H1 (cell line): ENCODE measurements at regions not wholly inside any gene's neighbourhood (a gene's known extent, or its start where the extent isn't known, plus 50 kb on each side); places are given as distances from the start of the nearest gene placed in this dataset.

ENCODE experiments used
- CTCF ChIA-PET: fragments of 300-600 bp; sonication (Branson Sonifier 250); formaldehyde crosslinking; loops from one replicate; lab custom pipeline; 2021; ENCODE audit not compliant: partially characterized antibody; lab: Charles Lee
- POLR2A ChIA-PET: fragments of 300-600 bp; sonication (Branson Sonifier 250); formaldehyde crosslinking; loops from one replicate; lab custom pipeline; 2021; ENCODE audit warnings: inconsistent platforms; ENCODE audit not compliant: partially characterized antibody; lab: Charles Lee
- DNase-seq, 2 experiments: peaks; one replicate each; pipeline versions ENCODE4 v3.0.0 to v3.0.0-alpha.2; 2010 to 2022; ENCODE audit warnings: low spot score in 2 of 2, low read depth in 1 of 2, mixed read lengths in 1 of 2
- FAIRE-seq: peaks from 2 replicates; lab custom pipeline; 2011; peaks lifted over from hg19 to GRCh38; lab: Jason Lieb, UNC
- H2AFZ ChIP-seq: 2 replicates; pipeline ENCODE4 v1.8.1; 2012; ENCODE audit warnings: low read length, inconsistent platforms
- H2AK5ac ChIP-seq: 2 replicates; pipeline ENCODE4 v1.6.1; 2013; ENCODE audit warnings: low read depth, low read length
- H2BK120ac ChIP-seq: replicated peaks from 2 replicates; pipeline ENCODE3; 2013; ENCODE audit warnings: low read depth, low read length, inconsistent platforms
- H2BK12ac ChIP-seq: 2 replicates; pipeline ENCODE4 v1.6.1; 2013; ENCODE audit warnings: low read depth, low read length
- H2BK15ac ChIP-seq: 2 replicates; pipeline ENCODE4 v1.6.1; 2013; ENCODE audit warnings: low read length
- H2BK20ac ChIP-seq: 2 replicates; pipeline ENCODE4 v1.6.1; 2013; ENCODE audit warnings: low read length
- H2BK5ac ChIP-seq: 2 replicates; pipeline ENCODE4 v1.6.1; 2013; ENCODE audit warnings: low read depth, low read length
- H3K14ac ChIP-seq: 2 replicates; pipeline ENCODE4 v1.6.1; 2013; ENCODE audit warnings: inconsistent platforms; ENCODE audit not compliant: insufficient read length
- H3K18ac ChIP-seq: 2 replicates; pipeline ENCODE4 v1.6.1; 2013; ENCODE audit warnings: low read length; ENCODE audit errors: extremely low read depth
- H3K23ac ChIP-seq: 2 replicates; pipeline ENCODE4 v1.6.1; 2013; ENCODE audit warnings: inconsistent platforms; ENCODE audit not compliant: insufficient read length
- H3K23me2 ChIP-seq: 2 replicates; pipeline ENCODE4 v1.6.1; 2013; ENCODE audit warnings: low read depth, low read length
- H3K27ac ChIP-seq: 2 replicates; pipeline ENCODE4 v1.6.1; 2011; ENCODE audit warnings: low read depth, low read length, inconsistent platforms
- H3K27me3 ChIP-seq, 4 experiments: replicated peaks in 1 of 4; 1 replicate in 1 of 4; 2 replicates in 3 of 4; pipeline versions ENCODE4 v1.6.1 to v1.8.1; 2011 to 2013; ENCODE audit warnings: low read length in 3 of 4, mild to moderate bottlenecking in 3 of 4, inconsistent platforms in 2 of 4, mixed read lengths in 2 of 4, moderate library complexity in 1 of 4; ENCODE audit not compliant: control insufficient read depth in 3 of 4, insufficient read depth in 3 of 4; ENCODE audit errors: extremely low read depth in 1 of 4
- H3K36me3 ChIP-seq, 4 experiments: 2 replicates each; pipeline versions ENCODE4 v1.6.1 to v1.8.1; 2011 to 2013; ENCODE audit warnings: mild to moderate bottlenecking in 4 of 4, low read length in 3 of 4, moderate library complexity in 2 of 4, control low read depth in 1 of 4, inconsistent platforms in 1 of 4; ENCODE audit not compliant: insufficient read depth in 4 of 4, control insufficient read depth in 2 of 4
- H3K4ac ChIP-seq: replicated peaks from 2 replicates; pipeline ENCODE3; 2013; ENCODE audit warnings: low read length, low read depth, mixed read lengths, inconsistent platforms; ENCODE audit not compliant: insufficient read length
- H3K4me1 ChIP-seq, 4 experiments: replicated peaks in 1 of 4; 1 replicate in 1 of 4; 2 replicates in 3 of 4; pipeline versions ENCODE4 v1.6.1 to v1.8.1; 2011 to 2013; ENCODE audit warnings: low read length in 3 of 4, inconsistent platforms in 2 of 4, mixed read lengths in 1 of 4; ENCODE audit not compliant: insufficient read depth in 4 of 4, control insufficient read depth in 3 of 4
- H3K4me2 ChIP-seq, 2 experiments: 2 replicates each; pipeline versions ENCODE4 v1.6.1 to v1.8.1; 2011 to 2013; ENCODE audit warnings: low read depth in 2 of 2, low read length in 2 of 2, control low read depth in 1 of 2, inconsistent platforms in 1 of 2, mild to moderate bottlenecking in 1 of 2; ENCODE audit not compliant: insufficient read depth in 1 of 2
- H3K4me3 ChIP-seq, 4 experiments: fragments of 200-600, 300-600 bp in 1 of 4; sonication (generic), shearing (Covaris generic), sonication (Bioruptor Twin) in 1 of 4; 2 replicates each; pipeline versions ENCODE4 v1.5.1 to v1.8.1; 2011 to 2016; ENCODE audit warnings: low read length in 4 of 4, low read depth in 3 of 4, control low read depth in 2 of 4, inconsistent platforms in 2 of 4, mild to moderate bottlenecking in 2 of 4, mixed read lengths in 1 of 4, moderate library complexity in 1 of 4; ENCODE audit not compliant: insufficient read depth in 2 of 4; ENCODE audit errors: extremely low read depth in 1 of 4
- H3K56ac ChIP-seq: replicated peaks from 2 replicates; pipeline ENCODE3; 2013; ENCODE audit warnings: low read depth, mild to moderate bottlenecking, mixed read lengths, low read length, inconsistent platforms; ENCODE audit not compliant: insufficient read length
- H3K79me1 ChIP-seq: 2 replicates; pipeline ENCODE4 v1.6.1; 2013; ENCODE audit warnings: low read depth, low read length, control low read depth
- H3K79me2 ChIP-seq, 2 experiments: 2 replicates each; pipeline versions ENCODE4 v1.6.1 to v1.8.1; 2012 to 2013; ENCODE audit warnings: low read length in 2 of 2, mild to moderate bottlenecking in 2 of 2, inconsistent platforms in 1 of 2; ENCODE audit not compliant: insufficient read depth in 2 of 2, control insufficient read depth in 1 of 2
- H3K9ac ChIP-seq, 4 experiments: replicated peaks in 1 of 4; 1 replicate in 1 of 4; 2 replicates in 3 of 4; pipeline versions ENCODE4 v1.6.1 to v1.8.1; 2011 to 2013; ENCODE audit warnings: low read depth in 3 of 4, low read length in 3 of 4, control low read depth in 2 of 4, mild to moderate bottlenecking in 2 of 4, moderate library complexity in 2 of 4, inconsistent platforms in 1 of 4; ENCODE audit errors: extremely low read depth in 1 of 4
- H3K9me3 ChIP-seq, 2 experiments: 2 replicates each; pipeline versions ENCODE4 v1.6.1 to v1.8.1; 2012 to 2013; ENCODE audit warnings: mild to moderate bottlenecking in 2 of 2, moderate library complexity in 2 of 2, control low read depth in 1 of 2, inconsistent platforms in 1 of 2, low read depth in 1 of 2, low read length in 1 of 2, mixed read lengths in 1 of 2; ENCODE audit not compliant: insufficient read depth in 2 of 2
- H4K20me1 ChIP-seq, 2 experiments: replicated peaks in 1 of 2; 2 replicates each; pipeline versions ENCODE3 to v1.8.1; 2011 to 2013; ENCODE audit warnings: inconsistent platforms in 2 of 2, low read length in 2 of 2, mild to moderate bottlenecking in 1 of 2; ENCODE audit not compliant: insufficient read depth in 2 of 2, control insufficient read depth in 1 of 2
- H4K5ac ChIP-seq: 2 replicates; pipeline ENCODE4 v1.6.1; 2013; ENCODE audit warnings: low read length, low read depth, mixed read lengths, inconsistent platforms; ENCODE audit not compliant: insufficient read length
- H4K8ac ChIP-seq: 2 replicates; pipeline ENCODE4 v1.8.0; 2013; ENCODE audit warnings: mild to moderate bottlenecking, moderate library complexity, low read length, inconsistent platforms; ENCODE audit not compliant: insufficient read depth; ENCODE audit errors: extremely low read depth
- H4K91ac ChIP-seq: replicated peaks from 2 replicates; pipeline ENCODE3; 2013; ENCODE audit warnings: low read length, mixed read lengths, inconsistent platforms; ENCODE audit not compliant: insufficient read length
- CBX5 ChIP-seq: fragments of 300-800, 300-1000 bp; sonication (generic); IDR thresholded peaks from 2 replicates; pipeline ENCODE4 v1.7.1; 2016; ENCODE audit warnings: antibody characterized with exemption, low read length, low read depth
- CHD1 ChIP-seq: IDR thresholded peaks from 2 replicates; pipeline ENCODE4 v1.6.1; 2012; ENCODE audit warnings: low read depth, low read length, improper control_type of control experiment
- CHD2 ChIP-seq: IDR thresholded peaks from 2 replicates; pipeline ENCODE4 v1.6.1; 2012; ENCODE audit warnings: low read length, improper control_type of control experiment
- EZH2 ChIP-seq: fragments of 200-600 bp; sonication (generic); IDR thresholded peaks from 2 replicates; pipeline ENCODE4 v1.7.1; 2012; ENCODE audit warnings: low read depth, mild to moderate bottlenecking, moderate library complexity, low read length, inconsistent platforms; ENCODE audit not compliant: severe bottlenecking
- HDAC6 ChIP-seq: IDR thresholded peaks from one replicate; pipeline ENCODE4 v1.7.1; 2012; ENCODE audit warnings: low read depth, mild to moderate bottlenecking, inconsistent platforms, low read length, moderate library complexity
- KDM1A ChIP-seq: fragments of 200-600, 300-600 bp; sonication (generic); IDR thresholded peaks from 2 replicates; pipeline ENCODE4 v1.7.1; 2016; ENCODE audit warnings: mild to moderate bottlenecking, low read length, borderline replicate concordance
- NANOG ChIP-seq: IDR thresholded peaks from 2 replicates; pipeline ENCODE4 v1.6.1; 2011; ENCODE audit warnings: low read length, low read depth, mild to moderate bottlenecking, inconsistent platforms; ENCODE audit not compliant: insufficient read depth, poor library complexity, severe bottlenecking
- PHF8 ChIP-seq: fragments of 200-600 bp; sonication (generic); conservative IDR thresholded peaks from 2 replicates; pipeline ENCODE4 v1.7.1; 2012; ENCODE audit warnings: low read depth, mild to moderate bottlenecking, inconsistent platforms, low read length, moderate library complexity
- POLR2A ChIP-seq, 2 experiments: IDR thresholded peaks; 1 replicate in 1 of 2; 2 replicates in 1 of 2; pipeline ENCODE4 v1.6.1; 2011; ENCODE audit warnings: low read depth in 2 of 2, low read length in 2 of 2, mild to moderate bottlenecking in 2 of 2; ENCODE audit errors: control extremely low read depth in 1 of 2
- POLR2AphosphoS5 ChIP-seq: IDR thresholded peaks from 2 replicates; pipeline ENCODE4 v1.6.1; 2011; ENCODE audit warnings: low read depth, low read length
- RNF2 ChIP-seq: fragments of 200-900, 300-1000 bp; sonication (generic); IDR thresholded peaks from 2 replicates; pipeline ENCODE4 v1.7.1; 2016; ENCODE audit warnings: borderline replicate concordance, low read depth, mild to moderate bottlenecking, antibody characterized with exemption, low read length; ENCODE audit not compliant: poor library complexity, severe bottlenecking; ENCODE audit errors: missing control alignments
- SIX5 ChIP-seq: IDR thresholded peaks from 2 replicates; pipeline ENCODE4 v1.6.1; 2011; ENCODE audit warnings: mild to moderate bottlenecking, low read depth, low read length
- SP4 ChIP-seq: IDR thresholded peaks from 2 replicates; pipeline ENCODE4 v1.6.1; 2012; ENCODE audit warnings: low read length, inconsistent platforms
- SUZ12 ChIP-seq: fragments of 200-600 bp; sonication (generic); IDR thresholded peaks from 2 replicates; pipeline ENCODE4 v1.6.1; 2012; ENCODE audit warnings: mild to moderate bottlenecking, inconsistent platforms, low read length, moderate library complexity, mixed read lengths
- WGBS, 2 experiments: shearing (Covaris generic) in 1 of 2; methylation state at CpG; one replicate each; pipeline versions ENCODE4 v1.1.6 to v1.1.7; 2013 to 2015; ENCODE audit warnings: low lambda C conversion rate in 2 of 2, mixed read lengths in 2 of 2, inconsistent platforms in 1 of 2, low coverage in 1 of 2, missing lambda C conversion rate in 1 of 2; ENCODE audit not compliant: insufficient replicate concordance in 2 of 2, insufficient coverage in 1 of 2, insufficient read length in 1 of 2; ENCODE audit errors: extremely low coverage in 1 of 2, missing lambda C conversion rate in 1 of 2; 5-methylcytosine and 5-hydroxymethylcytosine counted together
- TF ChIP-seq, protein P1 (sequence below): IDR thresholded peaks from 2 replicates; pipeline ENCODE4 v1.6.1; 2011; ENCODE audit warnings: low read length, improper control_type of control experiment

DNA sequence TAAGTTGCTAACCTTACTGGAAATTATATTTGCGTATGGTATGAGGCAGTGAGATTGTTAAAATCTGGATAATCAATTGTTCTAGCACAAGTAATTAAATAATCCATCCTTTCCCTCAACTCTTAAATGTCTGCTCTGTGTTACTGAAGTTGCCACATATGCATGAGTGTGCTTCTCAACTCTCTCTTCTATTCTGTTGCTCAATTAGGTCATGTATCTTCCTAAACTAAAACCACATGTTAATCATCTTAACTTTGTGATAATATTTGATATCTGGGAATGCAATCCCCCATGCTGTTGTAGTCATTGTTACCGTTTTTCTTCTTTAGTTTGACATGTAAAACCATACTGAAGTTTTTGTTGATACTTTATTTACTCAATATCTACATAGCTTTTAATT is 63.5 kb upstream of the STMND1 start:
- H3K9me3 ChIP-seq, result no peaks in the 10 kb centered on the region
- H3K4me3 ChIP-seq, result no peak overlapping the region
- H2BK12ac ChIP-seq, result no peak overlapping the region
- H3K9ac ChIP-seq, result no peak overlapping the region
- H3K23me2 ChIP-seq, result no peaks in the 10 kb centered on the region
- H4K20me1 ChIP-seq, result no peaks in the 10 kb centered on the region
- no peaks in the 10 kb centered on the region for H3K4me1 ChIP-seq
- no peak overlapping the region for H2BK5ac ChIP-seq
- POLR2A ChIA-PET, result no interaction called here
- H3K18ac ChIP-seq, result no peak overlapping the region
- H3K23ac ChIP-seq, result no peak overlapping the region
- no peak overlapping the region for H2AK5ac ChIP-seq
- no peaks in the 10 kb centered on the region for H3K27me3 ChIP-seq
- no peak overlapping the region for H4K5ac ChIP-seq
- no peak overlapping the region for H2BK120ac ChIP-seq
- FAIRE-seq (no peak), DNase-seq (no peak)
- CTCF ChIA-PET, result interaction anchor here (1.1 kb wide), 1 partner anchor 23 kb away, joined by 3 read pairs; no protein-coding TSS in a partner anchor
- H3K4ac ChIP-seq, result no peak overlapping the region
- WGBS, 2 experiments, result 87% methylated on average over 2 of the region's 2 CpGs; no CpG with 5 or more reads in 1 of the 2 experiments
- no peaks in the 10 kb centered on the region for H3K79me1 ChIP-seq
- no peak overlapping the region for H2AFZ ChIP-seq
- H2BK20ac ChIP-seq, result no peak overlapping the region
- H4K91ac ChIP-seq, result no peak overlapping the region
- H4K8ac ChIP-seq, result no peak overlapping the region
- H3K27ac ChIP-seq, result no peak overlapping the region
- no peaks in the 10 kb centered on the region for H3K36me3 ChIP-seq
- no peak overlapping the region for H3K14ac ChIP-seq
- no peak overlapping the region for H3K4me2 ChIP-seq
- H3K56ac ChIP-seq, result no peak overlapping the region
- no peaks in the 10 kb centered on the region for H3K79me2 ChIP-seq
- no peak overlapping the region for H2BK15ac ChIP-seq
- TF ChIP-seq CHD1, result no peak
- TF ChIP-seq HDAC6, result no peak
- no peak for TF ChIP-seq RNF2
- no peak for TF ChIP-seq KDM1A
- no peak for TF ChIP-seq SIX5
- no peak for TF ChIP-seq POLR2AphosphoS5
- TF ChIP-seq, protein P1, sequence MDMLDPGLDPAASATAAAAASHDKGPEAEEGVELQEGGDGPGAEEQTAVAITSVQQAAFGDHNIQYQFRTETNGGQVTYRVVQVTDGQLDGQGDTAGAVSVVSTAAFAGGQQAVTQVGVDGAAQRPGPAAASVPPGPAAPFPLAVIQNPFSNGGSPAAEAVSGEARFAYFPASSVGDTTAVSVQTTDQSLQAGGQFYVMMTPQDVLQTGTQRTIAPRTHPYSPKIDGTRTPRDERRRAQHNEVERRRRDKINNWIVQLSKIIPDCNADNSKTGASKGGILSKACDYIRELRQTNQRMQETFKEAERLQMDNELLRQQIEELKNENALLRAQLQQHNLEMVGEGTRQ, result no peak
- TF ChIP-seq EZH2, result no peak
- TF ChIP-seq POLR2A (IDR thresholded peaks at IDR 0.05; ENCODE audit: control extremely low read depth in 1 of 2, low read depth in 2 of 2, low read length in 2 of 2), result no peak
- TF ChIP-seq SUZ12, result no peak
- TF ChIP-seq CHD2, result no peak
- TF ChIP-seq SP4, result no peak
- TF ChIP-seq PHF8, result no peak
- no peak for TF ChIP-seq CBX5
- TF ChIP-seq NANOG, result no peak
